Uterus (tissue), 2 donors: ENCODE measurements at regions not wholly inside any gene's neighbourhood (a gene's known extent, or its start where the extent isn't known, plus 50 kb on each side); places are given as distances from the start of the nearest gene placed in this dataset.

Source experiments
- CTCF ChIP-seq, 4 experiments: fragments of 200-600 bp in 2 of 4; fragments of 450-650 bp in 2 of 4; sonication (generic) in 2 of 4; IDR thresholded peaks; one replicate each; pipeline ENCODE4 v1.5.1; 2016 to 2019; ENCODE audit warnings: antibody characterized with exemption in 4 of 4, mild to moderate bottlenecking in 2 of 4, moderate library complexity in 1 of 4
- POLR2A ChIP-seq, 2 donors: fragments of 450-650 bp; IDR thresholded peaks; one replicate each; pipeline ENCODE4 v1.6.1; 2016; ENCODE audit warnings: antibody characterized with exemption in 2 of 2, mild to moderate bottlenecking in 1 of 2, moderate library complexity in 1 of 2

GRCh38 chr1:87647430-87648177 lies 318.9 kb downstream of the LMO4 start:
- no peak for TF ChIP-seq CTCF (IDR thresholded peaks at IDR 0.05)
- no peak for TF ChIP-seq POLR2A (IDR thresholded peaks at IDR 0.05)
